Psoas muscle (tissue), 7 donors: ENCODE measurements at regions not wholly inside any gene's neighbourhood (a gene's known extent, or its start where the extent isn't known, plus 50 kb on each side); places are given as distances from the start of the nearest gene placed in this dataset.

Experiments
- ATAC-seq, 4 donors: fragments of 200-7000 bp; cut with Tn5 transposase; one replicate each; pipeline ENCODE4 v1.9.1; 2020; ENCODE audit warnings: moderate library complexity in 3 of 4, mild to moderate bottlenecking in 2 of 4
- DNase-seq, 2 donors: peaks; one replicate each; pipeline ENCODE4 v3.0.0-alpha.2; 2020
- H3K27ac ChIP-seq: fragments of 200-600 bp; one replicate; pipeline ENCODE4 v1.8.0; 2022
- H3K27me3 ChIP-seq, 3 donors: fragments of 200-600 bp in 1 of 3; one replicate each; pipeline versions ENCODE4 v1.6.1 to v1.8.0; 2013 to 2022; ENCODE audit warnings: low read length in 2 of 3, mild to moderate bottlenecking in 2 of 3, moderate library complexity in 1 of 3; ENCODE audit not compliant: insufficient read depth in 3 of 3
- H3K36me3 ChIP-seq, 2 donors: fragments of 200-600 bp in 1 of 2; one replicate each; pipeline versions ENCODE4 v1.6.1 to v1.8.0; 2013 to 2022; ENCODE audit warnings: low read depth in 1 of 2, mild to moderate bottlenecking in 1 of 2, moderate library complexity in 1 of 2; ENCODE audit not compliant: insufficient read depth in 1 of 2
- H3K4me1 ChIP-seq: fragments of 200-600 bp; one replicate; pipeline ENCODE4 v1.8.0; 2022
- H3K4me3 ChIP-seq: fragments of 200-600 bp; one replicate; pipeline ENCODE4 v1.8.0; 2022; ENCODE audit warnings: mild to moderate bottlenecking
- H3K9me3 ChIP-seq: fragments of 200-600 bp; one replicate; pipeline ENCODE4 v1.8.0; 2022
- CTCF ChIP-seq: fragments of 200-600 bp; IDR thresholded peaks from one replicate; pipeline ENCODE4 v1.8.0; 2022; ENCODE audit warnings: antibody characterized with exemption
- WGBS, 3 donors: extraction: QIAGEN DNeasy Blood & Tissue Kit; methylation state at CpG; one replicate each; pipeline versions ENCODE4 v1.1.6 to v1.1.7; 2013; 5-methylcytosine and 5-hydroxymethylcytosine counted together
- intact Hi-C, 2 donors: fragments of 100-400 bp; cut with DNase I; formaldehyde crosslinking; loops; one replicate each; pipeline versions ENCODE4 v1.11.0 to v1.14.2; 2022
- donor health status: healthy with polysubstance abuse.
- donor health status: DM: no; HTN: no; CAD: no; lungs with moderate emphysema.
- donor health status: Bipolar disorder and iron deficiency.
- donor health status: healthy.
- donor health status: DM: yes; HTN: yes; CAD: no.
- donor health status: DM: no; HTN: no; CAD: no.
- donor health status: DM: yes; HTN: yes; CAD: no.

GRCh38 chr12:5244513-5244972 lies 187.4 kb upstream of the NTF3 start:
- no peak for DNase-seq
- no peaks in the 10 kb centered on the region for H3K36me3 ChIP-seq
- H3K27ac ChIP-seq: no peak overlapping the region
- 43 to 50% (median 46%) methylated on average over 5 of the region's 5 CpGs for WGBS, 3 donors
- no peaks in the 10 kb centered on the region for H3K4me1 ChIP-seq
- intact Hi-C loops: loop anchor here in 1 of 2 donors (10.0 kb wide), 1 partner anchor 90 kb away; no protein-coding TSS in a partner anchor
- no peaks in the 10 kb centered on the region for H3K9me3 ChIP-seq
- no peak for TF ChIP-seq CTCF
- H3K4me3 ChIP-seq: no peak overlapping the region
- no peak for ATAC-seq
- no peaks in the 10 kb centered on the region for H3K27me3 ChIP-seq

GRCh38 chr12:5246196-5246595 lies 185.7 kb upstream of the NTF3 start:
- Histone ChIP-seq H3K9me3 (no peaks in the 10 kb centered on the region), H3K27me3 (no peaks in the 10 kb centered on the region), H3K4me1 (peaks cover 5% of the 10 kb centered on the region), H3K36me3 (no peaks in the 10 kb centered on the region), H3K4me3 (no peak overlapping the region), H3K27ac (no peak overlapping the region)
- DNase-seq: no peak
- no peak for ATAC-seq
- WGBS, 3 donors: 79 to 81% (median 80%) methylated on average over 3 of the region's 3 CpGs
- TF ChIP-seq CTCF: no peak
- intact Hi-C loops: loop anchor here in 1 of 2 donors (10.0 kb wide), 1 partner anchor 89 kb away; no protein-coding TSS in a partner anchor

GRCh38 chr12:5247144-5247543 lies 184.8 kb upstream of the NTF3 start:
- no peak for ATAC-seq
- H3K36me3 ChIP-seq: no peaks in the 10 kb centered on the region
- no peaks in the 10 kb centered on the region for H3K9me3 ChIP-seq
- intact Hi-C loops: loop anchor here in 1 of 2 donors (10.0 kb wide), 1 partner anchor 88 kb away; no protein-coding TSS in a partner anchor
- TF ChIP-seq CTCF: no peak
- no peak for DNase-seq
- H3K4me1 ChIP-seq: peaks cover 14% of the 10 kb centered on the region
- no peak overlapping the region for H3K27ac ChIP-seq
- H3K4me3 ChIP-seq: no peak overlapping the region
- 47 to 61% (median 51%) methylated on average over 3 of the region's 3 CpGs for WGBS, 3 donors
- no peaks in the 10 kb centered on the region for H3K27me3 ChIP-seq

GRCh38 chr12:5248230-5248629 lies 183.7 kb upstream of the NTF3 start:
- intact Hi-C loops: loop anchor here in 1 of 2 donors (10.0 kb wide), 1 partner anchor 87 kb away; no protein-coding TSS in a partner anchor
- ATAC-seq (peak in 3 of 4 donors; percentile 48 to 78 (median 66)), DNase-seq (no peak)
- Histone ChIP-seq H3K9me3 (no peaks in the 10 kb centered on the region), H3K4me3 (no peak overlapping the region), H3K27ac (no peak overlapping the region), H3K36me3 (no peaks in the 10 kb centered on the region), H3K27me3 (no peaks in the 10 kb centered on the region), H3K4me1 (peaks cover 15% of the 10 kb centered on the region)
- 63 to 80% (median 64%) methylated on average over 3 of the region's 3 CpGs for WGBS, 3 donors
- no peak for TF ChIP-seq CTCF

- Histone ChIP-seq H3K36me3 (no peaks in the 10 kb centered on the region), H3K9me3 (no peaks in the 10 kb centered on the region), H3K27ac (no peak overlapping the region), H3K4me3 (no peak overlapping the region), H3K27me3 (no peaks in the 10 kb centered on the region), H3K4me1 (peaks cover 15% of the 10 kb centered on the region)
- ATAC-seq: no peak
- intact Hi-C loops: loop anchor here in 1 of 2 donors (10.0 kb wide), 1 partner anchor 86 kb away; no protein-coding TSS in a partner anchor
- 69 to 79% (median 75%) methylated on average over 8 of the region's 8 CpGs for WGBS, 3 donors
- no peak for DNase-seq
- TF ChIP-seq CTCF: no peak
These were observed 182.8 kb upstream of the NTF3 start for GRCh38 chr12:5248999-5249526.
